Nephron progenitor cell (in vitro differentiated cells): ENCODE measurements at regions not wholly inside any gene's neighbourhood (a gene's known extent, or its start where the extent isn't known, plus 50 kb on each side); places are given as distances from the start of the nearest gene placed in this dataset.
A peak's percentile ranks its signal among the peaks of the same experiment; 100 is the strongest.

Experiments
- DNase-seq: peaks from one replicate; pipeline ENCODE4 v3.0.0; 2021
- H3K27ac Mint-ChIP-seq: 2 replicates; pipeline ENCODE4 v1.8.0; 2021; ENCODE audit warnings: mild to moderate bottlenecking, moderate library complexity, mixed read lengths
- H3K27me3 Mint-ChIP-seq: 2 replicates; pipeline ENCODE4 v1.8.0; 2021; ENCODE audit warnings: mild to moderate bottlenecking, low read depth, mixed read lengths; ENCODE audit not compliant: poor library complexity
- H3K36me3 Mint-ChIP-seq: 2 replicates; pipeline ENCODE4 v1.8.0; 2021; ENCODE audit warnings: low read depth, mixed read lengths
- H3K4me1 Mint-ChIP-seq: 2 replicates; pipeline ENCODE4 v1.8.0; 2021; ENCODE audit warnings: mixed read lengths
- H3K4me3 Mint-ChIP-seq: 2 replicates; pipeline ENCODE4 v1.8.0; 2021; ENCODE audit warnings: mild to moderate bottlenecking, moderate library complexity, mixed read lengths
- H3K9me3 Mint-ChIP-seq: 2 replicates; pipeline ENCODE4 v1.8.0; 2021; ENCODE audit warnings: mild to moderate bottlenecking, moderate library complexity, mixed read lengths
- TF ChIP-seq, protein P1 (sequence below): fragments of 200-600 bp; sonication (generic); IDR thresholded peaks from 2 replicates; pipeline ENCODE4 v1.5.0; 2021; ENCODE audit warnings: antibody characterized with exemption

DNA sequence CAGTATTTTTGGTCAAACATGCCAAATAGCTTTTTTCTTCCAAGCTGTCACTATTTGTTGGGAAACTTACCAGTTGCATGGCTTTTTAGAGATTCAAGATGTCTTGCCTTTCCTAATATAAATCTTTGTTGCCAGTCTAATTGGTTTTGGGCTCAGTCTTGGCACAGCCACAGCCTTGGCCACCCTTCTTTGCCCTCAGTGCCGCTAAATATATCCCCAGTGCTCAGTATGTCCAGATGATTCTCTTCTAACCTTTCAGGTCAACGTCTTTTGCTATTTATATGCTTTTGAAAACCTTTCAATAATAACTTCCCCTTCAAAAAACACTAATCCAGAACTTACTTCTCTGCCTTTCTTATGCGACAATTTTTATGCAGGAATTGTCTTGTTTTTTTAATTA is 483.1 kb upstream of the ZFHX3 start:
- H3K4me1 Mint-ChIP-seq, result peaks cover 7% of the 10 kb centered on the region
- peaks cover 27% of the 10 kb centered on the region for H3K9me3 Mint-ChIP-seq
- peaks cover 4% of the 10 kb centered on the region for H3K36me3 Mint-ChIP-seq
- H3K4me3 Mint-ChIP-seq, result no peak overlapping the region
- no peak overlapping the region for H3K27ac Mint-ChIP-seq
- DNase-seq, result no peak
- H3K27me3 Mint-ChIP-seq, result peaks cover 19% of the 10 kb centered on the region
- TF ChIP-seq, protein P1, sequence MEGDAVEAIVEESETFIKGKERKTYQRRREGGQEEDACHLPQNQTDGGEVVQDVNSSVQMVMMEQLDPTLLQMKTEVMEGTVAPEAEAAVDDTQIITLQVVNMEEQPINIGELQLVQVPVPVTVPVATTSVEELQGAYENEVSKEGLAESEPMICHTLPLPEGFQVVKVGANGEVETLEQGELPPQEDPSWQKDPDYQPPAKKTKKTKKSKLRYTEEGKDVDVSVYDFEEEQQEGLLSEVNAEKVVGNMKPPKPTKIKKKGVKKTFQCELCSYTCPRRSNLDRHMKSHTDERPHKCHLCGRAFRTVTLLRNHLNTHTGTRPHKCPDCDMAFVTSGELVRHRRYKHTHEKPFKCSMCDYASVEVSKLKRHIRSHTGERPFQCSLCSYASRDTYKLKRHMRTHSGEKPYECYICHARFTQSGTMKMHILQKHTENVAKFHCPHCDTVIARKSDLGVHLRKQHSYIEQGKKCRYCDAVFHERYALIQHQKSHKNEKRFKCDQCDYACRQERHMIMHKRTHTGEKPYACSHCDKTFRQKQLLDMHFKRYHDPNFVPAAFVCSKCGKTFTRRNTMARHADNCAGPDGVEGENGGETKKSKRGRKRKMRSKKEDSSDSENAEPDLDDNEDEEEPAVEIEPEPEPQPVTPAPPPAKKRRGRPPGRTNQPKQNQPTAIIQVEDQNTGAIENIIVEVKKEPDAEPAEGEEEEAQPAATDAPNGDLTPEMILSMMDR, result no peak

DNA sequence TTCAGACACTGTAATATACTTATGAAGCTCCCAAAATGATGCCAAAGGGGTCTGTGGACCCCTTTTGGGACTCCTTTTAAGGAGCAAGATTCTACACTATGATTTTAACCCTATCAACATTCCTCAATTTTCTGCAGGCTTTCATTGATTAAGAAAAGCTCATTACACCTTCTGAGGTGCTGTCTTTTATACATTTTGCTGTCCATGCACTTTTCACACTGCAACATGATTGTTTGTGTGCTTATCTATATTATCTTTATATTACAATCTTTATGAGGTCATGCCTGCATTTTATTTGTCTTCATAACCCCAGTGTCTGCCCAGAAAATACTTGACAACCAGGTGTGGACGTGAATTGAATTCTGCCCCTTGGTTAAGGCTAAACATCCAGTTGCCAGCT is 482.6 kb upstream of the ZFHX3 start:
- peaks cover 4% of the 10 kb centered on the region for H3K36me3 Mint-ChIP-seq
- no peak overlapping the region for H3K4me3 Mint-ChIP-seq
- no peak overlapping the region for H3K27ac Mint-ChIP-seq
- H3K4me1 Mint-ChIP-seq, result peaks cover 12% of the 10 kb centered on the region
- no peak for DNase-seq
- H3K9me3 Mint-ChIP-seq, result peaks cover 27% of the 10 kb centered on the region
- peaks cover 19% of the 10 kb centered on the region for H3K27me3 Mint-ChIP-seq
- TF ChIP-seq, protein P1, result no peak

DNA sequence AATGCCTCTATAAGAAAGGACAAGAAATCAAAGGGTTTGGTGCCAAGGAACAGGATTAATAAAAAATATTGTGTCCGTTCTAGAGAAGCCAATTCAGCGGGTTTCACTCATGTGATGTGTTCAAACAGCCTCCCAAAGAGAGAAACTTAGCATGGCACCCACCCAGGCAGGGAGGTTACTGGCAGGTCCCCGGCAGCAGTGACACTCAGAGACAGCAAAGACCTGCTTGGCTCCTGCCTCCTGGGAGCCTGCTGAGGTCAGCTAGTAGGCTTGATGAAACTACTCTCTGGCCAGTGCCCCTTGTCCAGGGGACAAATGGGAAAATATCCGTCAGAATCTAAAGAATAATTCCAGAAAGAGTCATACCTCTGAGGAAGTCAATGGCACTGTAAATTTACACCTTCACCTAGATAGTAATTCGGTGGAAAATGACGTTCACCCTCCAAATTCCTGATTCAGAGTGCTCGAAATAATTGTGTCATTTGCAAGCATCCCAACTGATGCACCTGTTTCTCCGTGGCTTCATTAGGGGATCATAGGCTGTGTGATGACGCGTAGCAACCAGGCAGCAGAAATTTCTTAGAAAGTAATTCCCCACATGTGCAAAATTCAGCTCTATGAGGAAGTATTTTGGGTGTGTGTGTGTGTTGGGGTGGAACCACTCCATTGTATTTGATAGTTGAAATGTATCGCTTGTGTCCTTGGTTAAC is 481.5 kb upstream of the ZFHX3 start:
- TF ChIP-seq, protein P1, result no peak
- no peak for DNase-seq
- Mint-ChIP-seq H3K36me3 (peaks cover 4% of the 10 kb centered on the region), H3K4me3 (no peak overlapping the region), H3K27ac (no peak overlapping the region), H3K9me3 (peaks cover 23% of the 10 kb centered on the region), H3K4me1 (peaks cover 13% of the 10 kb centered on the region), H3K27me3 (peaks cover 19% of the 10 kb centered on the region)

DNA sequence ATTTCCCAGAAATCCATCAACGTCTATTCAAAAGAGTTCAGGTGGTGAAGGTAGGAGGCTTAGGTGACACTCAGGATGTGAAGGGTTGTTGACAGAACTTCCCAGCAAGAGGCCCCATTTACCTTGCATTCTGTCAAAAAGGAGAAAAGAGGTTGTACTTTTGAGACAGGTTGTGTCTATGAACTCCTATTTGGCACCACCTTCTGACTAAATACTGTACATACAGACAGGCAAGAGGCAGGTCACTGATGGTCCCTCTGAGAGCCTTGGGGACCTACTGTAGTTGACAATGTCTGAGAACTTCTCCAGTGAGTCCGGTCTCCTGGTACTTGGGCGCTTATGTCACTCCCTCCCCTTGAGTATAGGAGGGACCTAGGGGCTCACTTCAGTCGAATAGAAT is 479.3 kb upstream of the ZFHX3 start:
- TF ChIP-seq, protein P1, result no peak
- peaks cover 1% of the 10 kb centered on the region for H3K36me3 Mint-ChIP-seq
- DNase-seq, result no peak

DNA sequence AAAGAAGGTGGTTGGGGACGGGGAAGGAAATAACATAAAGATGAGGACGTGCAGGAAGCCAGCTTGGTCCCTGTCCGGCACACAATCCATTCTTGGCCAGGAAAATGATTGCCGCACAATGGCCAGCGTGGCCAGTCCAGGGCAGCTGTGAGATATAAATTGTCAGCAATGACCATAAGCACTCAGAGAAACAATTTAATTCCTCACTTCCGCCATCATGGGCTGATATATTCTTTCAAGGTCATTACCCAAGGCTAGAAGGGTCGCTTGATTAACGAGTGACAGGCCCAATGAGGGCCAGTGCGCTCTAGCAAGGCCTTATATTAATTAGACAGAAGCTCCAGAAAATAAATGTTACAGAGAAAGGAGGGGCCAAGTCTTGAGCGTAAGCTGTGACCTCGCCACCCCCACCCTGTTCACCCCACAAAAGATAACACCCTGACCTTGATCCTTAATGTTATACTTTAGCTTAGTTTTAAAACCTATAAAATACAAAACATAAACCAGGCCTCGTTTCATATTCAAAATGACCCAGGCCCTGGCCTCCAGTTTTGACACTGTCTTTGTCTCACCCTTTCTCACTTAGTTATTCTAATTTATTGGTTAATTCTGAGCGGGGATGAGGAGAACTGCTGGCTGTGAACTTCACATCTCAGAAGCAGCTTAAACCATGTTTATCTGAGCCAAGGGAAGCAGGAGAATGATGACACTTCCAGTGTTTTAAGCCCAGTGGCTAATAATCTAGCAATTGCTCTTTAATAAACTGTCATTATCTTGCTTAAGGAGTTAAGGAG is 478.3 kb upstream of the ZFHX3 start:
- Mint-ChIP-seq H3K4me1 (peaks cover 13% of the 10 kb centered on the region), H3K36me3 (no peaks in the 10 kb centered on the region), H3K4me3 (no peak overlapping the region), H3K9me3 (no peaks in the 10 kb centered on the region), H3K27ac (peak overlapping the region; percentile 55), H3K27me3 (peaks cover 7% of the 10 kb centered on the region)
- no peak for DNase-seq
- TF ChIP-seq, protein P1, result no peak

More for the DNA sequence above, 479.3 kb upstream of the ZFHX3 start:
- H3K4me3 Mint-ChIP-seq, result no peak overlapping the region
- H3K27me3 Mint-ChIP-seq, result peaks cover 11% of the 10 kb centered on the region
- H3K27ac Mint-ChIP-seq, result no peak overlapping the region
- H3K4me1 Mint-ChIP-seq, result peaks cover 13% of the 10 kb centered on the region
- H3K9me3 Mint-ChIP-seq, result peaks cover 4% of the 10 kb centered on the region
